22Rv1 (cell line): ENCODE measurements at regions not wholly inside any gene's neighbourhood (a gene's known extent, or its start where the extent isn't known, plus 50 kb on each side); places are given as distances from the start of the nearest gene placed in this dataset.
A peak's percentile ranks its signal among the peaks of the same experiment; 100 is the strongest.

Experiments used
- CTCF ChIP-seq: fragments of 450-650 bp; IDR thresholded peaks from 2 replicates; pipeline ENCODE4 v1.5.1; 2017; ENCODE audit warnings: mild to moderate bottlenecking
- ZFX ChIP-seq: fragments of 450-650 bp; IDR thresholded peaks from 2 replicates; pipeline ENCODE4 v1.6.1; 2017; ENCODE audit warnings: antibody characterized with exemption, borderline replicate concordance

GRCh38 chr2:150599889-150600288 is 112.4 kb upstream of the RND3 start:
- peak; percentile 20; the same call in 1 of the 2 replicates for TF ChIP-seq CTCF
- TF ChIP-seq ZFX: no peak
